ENCODE measurements at regions not wholly inside any gene's neighbourhood (a gene's known extent, or its start where the extent isn't known, plus 50 kb on each side); places are given as distances from the start of the nearest gene placed in this dataset.
A peak's percentile ranks its signal among the peaks of the same experiment; 100 is the strongest.
"Not testable (repeated sequence)": the region's sequence is repeated elsewhere in the genome, so short reads cannot be mapped to it uniquely, and the experiment has no call there.

GRCh38 chr9:94387338-94388010, 59.0 kb upstream of the NUTM2F start:
- DNase-seq, result not testable (repeated sequence)

- not testable (repeated sequence) for DNase-seq
Measured at GRCh38 chr9:94388011-94388406, 59.6 kb upstream of the NUTM2F start.

- DNase-seq, result not testable (repeated sequence)
Measured at GRCh38 chr9:94390425-94391098, 62.1 kb upstream of the NUTM2F start.

GRCh38 chr9:94392971-94393624, 64.7 kb upstream of the NUTM2F start:
- DNase-seq, result not testable (repeated sequence)

- DNase-seq, result not testable (repeated sequence)
Measured at GRCh38 chr9:94397766-94398379, 69.4 kb upstream of the NUTM2F start.

GRCh38 chr9:94400461-94400860, 72.0 kb upstream of the NUTM2F start:
- DNase-seq, result not testable (repeated sequence)

- not testable (repeated sequence) for DNase-seq
Measured at GRCh38 chr9:94402795-94403194, 74.4 kb upstream of the NUTM2F start.

- DNase-seq, result not testable (repeated sequence)
Measured at GRCh38 chr9:94403571-94403970, 75.1 kb upstream of the NUTM2F start.

- DNase-seq, result not testable (repeated sequence)
Measured at GRCh38 chr9:94413665-94414064, 85.2 kb upstream of the NUTM2F start.

- DNase-seq, result not testable (repeated sequence)
Measured at GRCh38 chr9:94415111-94415510, 86.7 kb upstream of the NUTM2F start.

GRCh38 chr9:94420098-94420497, 91.7 kb upstream of the NUTM2F start:
- DNase-seq, result not testable (repeated sequence)

- DNase-seq, result not testable (repeated sequence)
Measured at GRCh38 chr9:94421951-94422350, 93.5 kb upstream of the NUTM2F start.

GRCh38 chr9:94425312-94425711, 96.9 kb upstream of the NUTM2F start:
- not testable (repeated sequence) for DNase-seq

- DNase-seq, result not testable (repeated sequence)
Measured at GRCh38 chr9:94437128-94437527, 108.7 kb upstream of the NUTM2F start.

GRCh38 chr9:94438336-94438735, 109.9 kb upstream of the NUTM2F start:
- not testable (repeated sequence) for DNase-seq

GRCh38 chr9:94441146-94441545, 112.7 kb upstream of the NUTM2F start:
- DNase-seq, result not testable (repeated sequence)

GRCh38 chr9:94441796-94442195, 113.1 kb upstream of the PCAT7 start:
- no peak for DNase-seq

- DNase-seq, result peak; percentile 82
Measured at GRCh38 chr9:94443032-94443722, 111.7 kb upstream of the PCAT7 start.

GRCh38 chr9:94445863-94446262, 109.0 kb upstream of the PCAT7 start:
- DNase-seq, result no peak

GRCh38 chr9:94449486-94449885, 105.4 kb upstream of the PCAT7 start:
- DNase-seq, result no peak

GRCh38 chr9:94464790-94465189, 90.1 kb upstream of the PCAT7 start:
- DNase-seq, result no peak

- not testable (repeated sequence) for DNase-seq
Measured at GRCh38 chr9:94472063-94472462, 82.8 kb upstream of the PCAT7 start.
